SK-N-SH (cell line): ENCODE measurements at regions not wholly inside any gene's neighbourhood (a gene's known extent, or its start where the extent isn't known, plus 50 kb on each side); places are given as distances from the start of the nearest gene placed in this dataset.

Source experiments
- CTCF ChIA-PET: fragments of 300-600, 350-600 bp; formaldehyde crosslinking; extraction: SDS; loops from one replicate; lab custom pipeline; 2021; lab: Yijun Ruan, JAX
- POLR2A ChIA-PET: fragments of 350-600 bp; sonication (Branson Sonifier 250); formaldehyde crosslinking; extraction: SDS; loops from one replicate; lab custom pipeline; 2020; ENCODE audit warnings: antibody characterized with exemption, inconsistent platforms; lab: Yijun Ruan, JAX
- DNase-seq: peaks from one replicate; pipeline ENCODE4 v3.0.0; 2012
- H2AFZ ChIP-seq: fragments of 200-600 bp; sonication (generic); 2 replicates; pipeline ENCODE4 v1.8.1; 2016; ENCODE audit warnings: antibody characterized with exemption, mild to moderate bottlenecking, low read depth
- H3F3A ChIP-seq: fragments of 200-600 bp; sonication (generic); replicated peaks from 2 replicates; pipeline ENCODE3; 2016; ENCODE audit warnings: antibody characterized with exemption, mild to moderate bottlenecking; ENCODE audit not compliant: insufficient read depth
- H3K27ac ChIP-seq, 2 experiments: fragments of 200-500 bp in 1 of 2; fragments of 200-600 bp in 1 of 2; sonication (Bioruptor generic) in 1 of 2; sonication (generic), shearing (Covaris generic) in 1 of 2; 2 replicates each; pipeline versions ENCODE4 v1.5.1 to v1.6.1; 2014 to 2016; ENCODE audit warnings: low read depth in 2 of 2, inconsistent platforms in 1 of 2, low read length in 1 of 2, mild to moderate bottlenecking in 1 of 2, mixed read lengths in 1 of 2
- H3K27me3 ChIP-seq: fragments of 200-600 bp; sonication (generic), shearing (Covaris generic); 2 replicates; pipeline ENCODE4 v1.6.1; 2016; ENCODE audit warnings: mixed run types; ENCODE audit not compliant: insufficient read depth
- H3K36me3 ChIP-seq, 2 experiments: fragments of 200-500 bp in 1 of 2; fragments of 200-600 bp in 1 of 2; sonication (Bioruptor generic) in 1 of 2; sonication (generic) in 1 of 2; replicated peaks in 1 of 2; 2 replicates each; pipeline versions ENCODE3 to v1.5.1; 2014 to 2016; ENCODE audit warnings: low read length in 1 of 2, mild to moderate bottlenecking in 1 of 2; ENCODE audit not compliant: insufficient read depth in 2 of 2, control insufficient read depth in 1 of 2
- H3K4me1 ChIP-seq, 2 experiments: fragments of 200-500 bp in 1 of 2; fragments of 200-600 bp in 1 of 2; sonication (Bioruptor generic) in 1 of 2; sonication (generic), shearing (Covaris generic) in 1 of 2; 2 replicates each; pipeline versions ENCODE4 v1.5.1 to v1.6.1; 2014 to 2016; ENCODE audit warnings: low read depth in 1 of 2, low read length in 1 of 2, mixed run types in 1 of 2; ENCODE audit not compliant: insufficient read depth in 2 of 2, control insufficient read depth in 1 of 2
- H3K4me2 ChIP-seq: fragments of 200-600 bp; sonication (generic), shearing (Covaris generic); 2 replicates; pipeline ENCODE4 v1.6.1; 2017; ENCODE audit warnings: mixed run types
- H3K4me3 ChIP-seq, 2 experiments: fragments of 200-500 bp in 1 of 2; fragments of 200-600 bp in 1 of 2; sonication (Bioruptor generic) in 1 of 2; sonication (generic), shearing (Covaris generic) in 1 of 2; 2 replicates each; pipeline versions ENCODE4 v1.5.1 to v1.8.1; 2014 to 2016; ENCODE audit warnings: low read depth in 2 of 2, inconsistent platforms in 1 of 2, low read length in 1 of 2, mild to moderate bottlenecking in 1 of 2, mixed read lengths in 1 of 2, moderate library complexity in 1 of 2
- H3K79me2 ChIP-seq: fragments of 200-600 bp; sonication (generic); 2 replicates; pipeline ENCODE4 v1.8.1; 2017; ENCODE audit warnings: mild to moderate bottlenecking; ENCODE audit not compliant: insufficient read depth
- H3K9ac ChIP-seq: fragments of 200-600 bp; sonication (generic); 2 replicates; pipeline ENCODE4 v1.6.1; 2017; ENCODE audit warnings: mixed run types
- H3K9me2 ChIP-seq: fragments of 200-600 bp; sonication (generic); 2 replicates; pipeline ENCODE4 v1.6.1; 2017; ENCODE audit warnings: mixed run types
- H3K9me3 ChIP-seq: fragments of 200-600 bp; sonication (generic); 2 replicates; pipeline ENCODE4 v1.6.1; 2017; ENCODE audit warnings: mixed run types, mild to moderate bottlenecking, moderate library complexity
- H4K20me1 ChIP-seq: fragments of 200-600 bp; sonication (generic); 2 replicates; pipeline ENCODE4 v1.6.1; 2017; ENCODE audit warnings: mild to moderate bottlenecking, mixed run types; ENCODE audit not compliant: insufficient read depth
- CTCF ChIP-seq: fragments of 200-600 bp; sonication (generic); IDR thresholded peaks from 2 replicates; pipeline ENCODE4 v1.6.1; 2017; ENCODE audit warnings: antibody characterized with exemption, mild to moderate bottlenecking, moderate library complexity
- ELF1 ChIP-seq: IDR thresholded peaks from 2 replicates; pipeline ENCODE4 v1.4.0; 2012
- EZH2phosphoT487 ChIP-seq: fragments of 200-600 bp; sonication (generic); IDR thresholded peaks from 2 replicates; pipeline ENCODE4 v1.6.1; 2017; ENCODE audit warnings: low read depth, mixed run types, mild to moderate bottlenecking, antibody characterized with exemption, moderate library complexity, borderline replicate concordance
- FOSL2 ChIP-seq: IDR thresholded peaks from 2 replicates; pipeline ENCODE4 v1.4.0; 2012; ENCODE audit warnings: low read depth, mild to moderate bottlenecking, moderate library complexity, borderline replicate concordance
- FOXM1 ChIP-seq: IDR thresholded peaks from 2 replicates; pipeline ENCODE4 v1.4.0; 2012; ENCODE audit warnings: low read depth, mild to moderate bottlenecking
- JUND ChIP-seq: IDR thresholded peaks from 2 replicates; pipeline ENCODE4 v1.4.0; 2012
- MAX ChIP-seq: IDR thresholded peaks from 2 replicates; pipeline ENCODE4 v1.4.0; 2012; ENCODE audit warnings: low read depth
- MXI1 ChIP-seq: IDR thresholded peaks from 2 replicates; pipeline ENCODE4 v1.6.1; 2012; ENCODE audit warnings: mild to moderate bottlenecking, low read depth, low read length, improper control_type of control experiment
- NFIC ChIP-seq: IDR thresholded peaks from 2 replicates; pipeline ENCODE4 v1.4.0; 2012; ENCODE audit warnings: borderline replicate concordance
- NRF1 ChIP-seq: IDR thresholded peaks from 2 replicates; pipeline ENCODE4 v1.6.1; 2012; ENCODE audit warnings: low read depth, mild to moderate bottlenecking, low read length
- PBX3 ChIP-seq: IDR thresholded peaks from 2 replicates; pipeline ENCODE4; 2012
- POLR2AphosphoS5 ChIP-seq: IDR thresholded peaks from 2 replicates; pipeline ENCODE4 v1.6.1; 2012; ENCODE audit warnings: low read depth, low read length
- RCOR1 ChIP-seq: fragments of 150-350 bp; IDR thresholded peaks from 2 replicates; pipeline ENCODE4 v1.6.1; 2017; ENCODE audit warnings: antibody characterized with exemption, low read length
- RFX5 ChIP-seq: IDR thresholded peaks from 2 replicates; pipeline ENCODE4 v1.6.1; 2012; ENCODE audit warnings: mild to moderate bottlenecking, improper control_type of control experiment, low read length
- RXRA ChIP-seq: IDR thresholded peaks from 2 replicates; pipeline ENCODE4 v1.4.0; 2012; ENCODE audit warnings: low read depth, mild to moderate bottlenecking, borderline replicate concordance
- TAF1 ChIP-seq: IDR thresholded peaks from 2 replicates; pipeline ENCODE4 v1.6.1; 2012; ENCODE audit warnings: low read depth, mild to moderate bottlenecking, low read length, moderate library complexity, borderline replicate concordance
- TCF12 ChIP-seq: IDR thresholded peaks from 2 replicates; pipeline ENCODE4 v1.4.0; 2012
- USF1 ChIP-seq: IDR thresholded peaks from 2 replicates; pipeline ENCODE4 v1.4.0; 2012; ENCODE audit warnings: low read depth, borderline replicate concordance
- YY1 ChIP-seq: IDR thresholded peaks from 2 replicates; pipeline ENCODE4 v1.4.0; 2012; ENCODE audit warnings: low read depth, mild to moderate bottlenecking
- ZBTB33 ChIP-seq: IDR thresholded peaks from 2 replicates; pipeline ENCODE4 v1.4.0; 2012; ENCODE audit warnings: low read depth, borderline replicate concordance
- whole genome bisulfite sequencing: methylation state at CpG from one replicate; pipeline ENCODE4 v1.1.6; 2017; ENCODE audit warnings: low lambda C conversion rate; 5-methylcytosine and 5-hydroxymethylcytosine counted together

- CTCF ChIA-PET: interaction anchor here (1.1 kb wide), 1 partner anchor 46 kb away, joined by 3 read pairs; no protein-coding TSS in a partner anchor
- Histone ChIP-seq H3K27me3 (no peaks in the 10 kb centered on the region), H3K4me1 (no peaks in the 10 kb centered on the region; a peak in 1 of 4 replicates), H3K9me2 (no peaks in the 10 kb centered on the region), H3K4me2 (no peak overlapping the region), H3K79me2 (no peaks in the 10 kb centered on the region), H3K9ac (no peak overlapping the region), H3K27ac (no peak overlapping the region), H3F3A (peaks cover 5% of the 10 kb centered on the region), H4K20me1 (no peaks in the 10 kb centered on the region), H3K9me3 (no peaks in the 10 kb centered on the region), H3K36me3 (no peaks in the 10 kb centered on the region), H3K4me3 (no peak overlapping the region), H2AFZ (no peak overlapping the region)
- TF ChIP-seq NFIC (no peak), MAX (no peak), CTCF (no peak), PBX3 (no peak), RFX5 (no peak), JUND (no peak), FOXM1 (no peak), NRF1 (no peak), RXRA (no peak), ELF1 (no peak), USF1 (no peak), POLR2AphosphoS5 (no peak), EZH2phosphoT487 (no peak), YY1 (no peak), RCOR1 (no peak), TAF1 (no peak), FOSL2 (no peak)
- no peak for DNase-seq
- WGBS: 73% methylated on average over 2 of the region's 2 CpGs
- POLR2A ChIA-PET: no interaction called here
Observed at GRCh38 chr2:176409671-176410070, 140.4 kb downstream of the MTX2 start.

- Histone ChIP-seq H4K20me1 (no peaks in the 10 kb centered on the region), H3K9ac (no peak overlapping the region), H3K9me2 (no peaks in the 10 kb centered on the region), H3K9me3 (no peaks in the 10 kb centered on the region), H3K4me1 (no peaks in the 10 kb centered on the region; a peak in 1 of 4 replicates), H3K27me3 (no peaks in the 10 kb centered on the region), H3K27ac (no peak overlapping the region), H2AFZ (no peak overlapping the region), H3K79me2 (no peaks in the 10 kb centered on the region), H3K36me3 (no peaks in the 10 kb centered on the region), H3K4me3 (no peak overlapping the region), H3F3A (peaks cover 5% of the 10 kb centered on the region), H3K4me2 (no peak overlapping the region)
- ChIA-PET CTCF (interaction anchor here (1.5 kb wide), 1 partner anchor 43 kb away, joined by 4 read pairs; no protein-coding TSS in a partner anchor), POLR2A (no interaction called here)
- no peak for DNase-seq
- no peak for TF ChIP-seq RXRA
- no peak for TF ChIP-seq EZH2phosphoT487
- no peak for TF ChIP-seq FOSL2
- TF ChIP-seq MXI1: no peak
- no peak for TF ChIP-seq TCF12
- TF ChIP-seq CTCF: no peak
- TF ChIP-seq USF1: no peak
- no peak for TF ChIP-seq JUND
- no peak for TF ChIP-seq YY1
- TF ChIP-seq ZBTB33: no peak
- no peak for TF ChIP-seq NFIC
- no peak for TF ChIP-seq ELF1
- no peak for TF ChIP-seq RFX5
Observed at GRCh38 chr2:176412136-176412535, 142.9 kb downstream of the MTX2 start.
